ENCODE measurements at regions not wholly inside any gene's neighbourhood (a gene's known extent, or its start where the extent isn't known, plus 50 kb on each side); places are given as distances from the start of the nearest gene placed in this dataset.

- Histone ChIP-seq H3K27ac (ENCODE audit: low read depth, low read length) (no peak overlapping the region), H3K9me3 (ENCODE audit: control insufficient read depth, insufficient read depth, low read length) (no peaks in the 10 kb centered on the region), H4K20me1 (ENCODE audit: control insufficient read depth, insufficient read depth, low read depth, low read length) (no peaks in the 10 kb centered on the region), H3K4me1 (ENCODE audit: control insufficient read depth, low read length) (0 out of 2 replicates have a peak, but pooled peaks cover 2% of the 10 kb centered on the region), H3K4me2 (ENCODE audit: low read length) (no peak overlapping the region), H3K79me2 (ENCODE audit: control insufficient read depth, low read length) (no peaks in the 10 kb centered on the region), H3K36me3 (ENCODE audit: control insufficient read depth, low read length) (no peaks in the 10 kb centered on the region), H3K4me3 (ENCODE audit: low read length) (no peak overlapping the region), H3K27me3 (ENCODE audit: control insufficient read depth, low read length) (no peaks in the 10 kb centered on the region), H3K9me2 (replicated peaks; ENCODE audit: control insufficient read depth, low read length) (no peaks in the 10 kb centered on the region), H3F3A (ENCODE audit: control insufficient read depth, insufficient read depth) (no peaks in the 10 kb centered on the region)
- TF ChIP-seq EZH2phosphoT487 (IDR thresholded peaks at IDR 0.05; ENCODE audit: borderline replicate concordance, low read length) (no peak), CTCF (IDR thresholded peaks at IDR 0.05; ENCODE audit: low read depth, low read length, poor library complexity, severe bottlenecking) (no peak)
These were observed 217.8 kb upstream of the B3GALT2 start for GRCh38 chr1:193404236-193404635.

- Histone ChIP-seq H3K79me2 (ENCODE audit: control insufficient read depth, low read length) (no peaks in the 10 kb centered on the region), H3F3A (ENCODE audit: control insufficient read depth, insufficient read depth) (no peaks in the 10 kb centered on the region), H3K27me3 (ENCODE audit: control insufficient read depth, low read length) (no peaks in the 10 kb centered on the region), H3K27ac (ENCODE audit: low read depth, low read length) (no peak overlapping the region), H4K20me1 (ENCODE audit: control insufficient read depth, insufficient read depth, low read depth, low read length) (no peaks in the 10 kb centered on the region), H3K4me3 (ENCODE audit: low read length) (no peak overlapping the region), H3K9me2 (replicated peaks; ENCODE audit: control insufficient read depth, low read length) (no peaks in the 10 kb centered on the region), H3K4me2 (ENCODE audit: low read length) (no peak overlapping the region), H3K4me1 (ENCODE audit: control insufficient read depth, low read length) (0 out of 2 replicates have a peak, but pooled peaks cover 2% of the 10 kb centered on the region), H3K36me3 (ENCODE audit: control insufficient read depth, low read length) (no peaks in the 10 kb centered on the region), H3K9me3 (ENCODE audit: control insufficient read depth, insufficient read depth, low read length) (no peaks in the 10 kb centered on the region)
- TF ChIP-seq EZH2phosphoT487 (IDR thresholded peaks at IDR 0.05; ENCODE audit: borderline replicate concordance, low read length) (no peak), CTCF (IDR thresholded peaks at IDR 0.05; ENCODE audit: low read depth, low read length, poor library complexity, severe bottlenecking) (no peak)
These were observed 216.6 kb upstream of the B3GALT2 start for GRCh38 chr1:193402977-193403376.

- Histone ChIP-seq H3F3A (ENCODE audit: control insufficient read depth, insufficient read depth) (no peaks in the 10 kb centered on the region), H3K4me1 (ENCODE audit: control insufficient read depth, low read length) (0 out of 2 replicates have a peak, but pooled peaks cover 2% of the 10 kb centered on the region), H3K36me3 (ENCODE audit: control insufficient read depth, low read length) (no peaks in the 10 kb centered on the region), H3K4me3 (ENCODE audit: low read length) (no peak overlapping the region), H3K9me2 (replicated peaks; ENCODE audit: control insufficient read depth, low read length) (no peaks in the 10 kb centered on the region), H3K27me3 (ENCODE audit: control insufficient read depth, low read length) (no peaks in the 10 kb centered on the region), H3K4me2 (ENCODE audit: low read length) (no peak overlapping the region), H4K20me1 (ENCODE audit: control insufficient read depth, insufficient read depth, low read depth, low read length) (no peaks in the 10 kb centered on the region), H3K79me2 (ENCODE audit: control insufficient read depth, low read length) (no peaks in the 10 kb centered on the region), H3K9me3 (ENCODE audit: control insufficient read depth, insufficient read depth, low read length) (no peaks in the 10 kb centered on the region), H3K27ac (ENCODE audit: low read depth, low read length) (no peak overlapping the region)
- TF ChIP-seq CTCF (IDR thresholded peaks at IDR 0.05; ENCODE audit: low read depth, low read length, poor library complexity, severe bottlenecking) (no peak), EZH2phosphoT487 (IDR thresholded peaks at IDR 0.05; ENCODE audit: borderline replicate concordance, low read length) (no peak)
These were observed 215.6 kb upstream of the B3GALT2 start for GRCh38 chr1:193402037-193402436.
